ENCODE measurements at regions not wholly inside any gene's neighbourhood (a gene's known extent, or its start where the extent isn't known, plus 50 kb on each side); places are given as distances from the start of the nearest gene placed in this dataset.

- Histone ChIP-seq H3K27me3 (ENCODE audit: insufficient read depth, low read length) (no peaks in the 10 kb centered on the region), H3K79me1 (ENCODE audit: low read length) (no peaks in the 10 kb centered on the region), H2BK12ac (ENCODE audit: low read length) (no peak overlapping the region), H3K27ac (ENCODE audit: low read depth, low read length) (no peak overlapping the region), H3K4ac (ENCODE audit: low read depth, low read length) (no peak overlapping the region), H3K9me3 (ENCODE audit: insufficient read depth, low read depth, low read length) (no peaks in the 10 kb centered on the region), H3K9ac (ENCODE audit: low read length) (no peak overlapping the region), H4K91ac (ENCODE audit: low read depth, low read length) (no peak overlapping the region), H2AFZ (ENCODE audit: insufficient read depth, low read length, poor library complexity) (no peak overlapping the region), H2AK5ac (ENCODE audit: low read length) (no peak overlapping the region), H3K79me2 (ENCODE audit: control insufficient read depth, insufficient read depth, low read length, poor library complexity) (no peaks in the 10 kb centered on the region), H2BK120ac (ENCODE audit: insufficient read depth, low read length, poor library complexity) (no peak overlapping the region), H3K18ac (ENCODE audit: low read length) (no peak overlapping the region), H3K36me3 (ENCODE audit: control insufficient read depth in 1 of 2, insufficient read depth in 2 of 2, low read length in 2 of 2) (no peaks in the 10 kb centered on the region), H4K8ac (ENCODE audit: low read depth, low read length) (no peak overlapping the region), H3K4me2 (ENCODE audit: low read length) (no peak overlapping the region), H3K4me1 (ENCODE audit: control insufficient read depth in 1 of 2, insufficient read depth in 2 of 2, low read length in 2 of 2) (no peaks in the 10 kb centered on the region), H4K12ac (ENCODE audit: low read depth, low read length) (no peak overlapping the region), H2BK5ac (ENCODE audit: low read depth, low read length, poor library complexity) (no peak overlapping the region), H3K4me3 (ENCODE audit: low read depth, low read length) (no peak overlapping the region), H3K23ac (ENCODE audit: low read length) (no peak overlapping the region), H3K14ac (ENCODE audit: low read length) (no peak overlapping the region)
- no peak for DNase-seq
- no CpG with 5 or more reads among the region's 3 CpGs for WGBS (ENCODE audit: extremely low coverage, insufficient coverage, insufficient read length)
Observed at GRCh38 chr10:105502058-105502457, 861.0 kb downstream of the SORCS3 start.

GRCh38 chr10:105494944-105495343 lies 853.9 kb downstream of the SORCS3 start:
- no CpG with 5 or more reads among the region's 4 CpGs for WGBS (ENCODE audit: extremely low coverage, insufficient coverage, insufficient read length)
- no peak overlapping the region for H2AK5ac ChIP-seq (ENCODE audit: low read length)
- H3K14ac ChIP-seq (ENCODE audit: low read length) = no peak overlapping the region
- H3K4me1 ChIP-seq (ENCODE audit: control insufficient read depth in 1 of 2, insufficient read depth in 2 of 2, low read length in 2 of 2) = no peaks in the 10 kb centered on the region
- H3K27ac ChIP-seq (ENCODE audit: low read depth, low read length) = no peak overlapping the region
- no peak overlapping the region for H3K23ac ChIP-seq (ENCODE audit: low read length)
- no peak overlapping the region for H2BK5ac ChIP-seq (ENCODE audit: low read depth, low read length, poor library complexity)
- no peaks in the 10 kb centered on the region for H3K79me1 ChIP-seq (ENCODE audit: low read length)
- no peak overlapping the region for H3K4me3 ChIP-seq (ENCODE audit: low read depth, low read length)
- no peak overlapping the region for H4K91ac ChIP-seq (ENCODE audit: low read depth, low read length)
- H4K8ac ChIP-seq (ENCODE audit: low read depth, low read length) = no peak overlapping the region
- H3K9ac ChIP-seq (ENCODE audit: low read length) = no peak overlapping the region
- H3K4ac ChIP-seq (ENCODE audit: low read depth, low read length) = no peak overlapping the region
- no peaks in the 10 kb centered on the region for H3K36me3 ChIP-seq (ENCODE audit: control insufficient read depth in 1 of 2, insufficient read depth in 2 of 2, low read length in 2 of 2)
- no peak overlapping the region for H2BK12ac ChIP-seq (ENCODE audit: low read length)
- H3K9me3 ChIP-seq (ENCODE audit: insufficient read depth, low read depth, low read length) = no peaks in the 10 kb centered on the region
- no peak for DNase-seq
- H2BK120ac ChIP-seq (ENCODE audit: insufficient read depth, low read length, poor library complexity) = no peak overlapping the region
- H3K79me2 ChIP-seq (ENCODE audit: control insufficient read depth, insufficient read depth, low read length, poor library complexity) = no peaks in the 10 kb centered on the region
- H2AFZ ChIP-seq (ENCODE audit: insufficient read depth, low read length, poor library complexity) = no peak overlapping the region
- no peak overlapping the region for H3K4me2 ChIP-seq (ENCODE audit: low read length)
- no peak overlapping the region for H4K12ac ChIP-seq (ENCODE audit: low read depth, low read length)
- no peak overlapping the region for H3K18ac ChIP-seq (ENCODE audit: low read length)
- no peaks in the 10 kb centered on the region for H3K27me3 ChIP-seq (ENCODE audit: insufficient read depth, low read length)

GRCh38 chr10:105494303-105494702 lies 853.2 kb downstream of the SORCS3 start:
- no peak overlapping the region for H2BK120ac ChIP-seq (ENCODE audit: insufficient read depth, low read length, poor library complexity)
- no peak overlapping the region for H2AK5ac ChIP-seq (ENCODE audit: low read length)
- H3K4me3 ChIP-seq (ENCODE audit: low read depth, low read length) = no peak overlapping the region
- H2AFZ ChIP-seq (ENCODE audit: insufficient read depth, low read length, poor library complexity) = no peak overlapping the region
- no peak overlapping the region for H2BK12ac ChIP-seq (ENCODE audit: low read length)
- H3K27me3 ChIP-seq (ENCODE audit: insufficient read depth, low read length) = no peaks in the 10 kb centered on the region
- no CpG with 5 or more reads among the region's 2 CpGs for WGBS (ENCODE audit: extremely low coverage, insufficient coverage, insufficient read length)
- H4K91ac ChIP-seq (ENCODE audit: low read depth, low read length) = no peak overlapping the region
- H3K23ac ChIP-seq (ENCODE audit: low read length) = no peak overlapping the region
- H3K9me3 ChIP-seq (ENCODE audit: insufficient read depth, low read depth, low read length) = no peaks in the 10 kb centered on the region
- H2BK5ac ChIP-seq (ENCODE audit: low read depth, low read length, poor library complexity) = no peak overlapping the region
- no peak overlapping the region for H3K14ac ChIP-seq (ENCODE audit: low read length)
- H4K8ac ChIP-seq (ENCODE audit: low read depth, low read length) = no peak overlapping the region
- H3K79me2 ChIP-seq (ENCODE audit: control insufficient read depth, insufficient read depth, low read length, poor library complexity) = no peaks in the 10 kb centered on the region
- H3K9ac ChIP-seq (ENCODE audit: low read length) = no peak overlapping the region
- DNase-seq = no peak
- no peaks in the 10 kb centered on the region for H3K36me3 ChIP-seq (ENCODE audit: control insufficient read depth in 1 of 2, insufficient read depth in 2 of 2, low read length in 2 of 2)
- H3K27ac ChIP-seq (ENCODE audit: low read depth, low read length) = no peak overlapping the region
- no peak overlapping the region for H4K12ac ChIP-seq (ENCODE audit: low read depth, low read length)
- no peak overlapping the region for H3K4me2 ChIP-seq (ENCODE audit: low read length)
- no peak overlapping the region for H3K18ac ChIP-seq (ENCODE audit: low read length)
- no peaks in the 10 kb centered on the region for H3K4me1 ChIP-seq (ENCODE audit: control insufficient read depth in 1 of 2, insufficient read depth in 2 of 2, low read length in 2 of 2)
- no peaks in the 10 kb centered on the region for H3K79me1 ChIP-seq (ENCODE audit: low read length)
- H3K4ac ChIP-seq (ENCODE audit: low read depth, low read length) = no peak overlapping the region

- Histone ChIP-seq H4K91ac (ENCODE audit: low read depth, low read length) (no peak overlapping the region), H3K4me1 (ENCODE audit: control insufficient read depth in 1 of 2, insufficient read depth in 2 of 2, low read length in 2 of 2) (no peaks in the 10 kb centered on the region), H4K12ac (ENCODE audit: low read depth, low read length) (no peak overlapping the region), H2BK5ac (ENCODE audit: low read depth, low read length, poor library complexity) (no peak overlapping the region), H3K79me1 (ENCODE audit: low read length) (no peaks in the 10 kb centered on the region), H3K18ac (ENCODE audit: low read length) (no peak overlapping the region), H4K8ac (ENCODE audit: low read depth, low read length) (no peak overlapping the region), H2BK12ac (ENCODE audit: low read length) (no peak overlapping the region), H2BK120ac (ENCODE audit: insufficient read depth, low read length, poor library complexity) (no peak overlapping the region), H3K23ac (ENCODE audit: low read length) (no peak overlapping the region), H3K4ac (ENCODE audit: low read depth, low read length) (no peak overlapping the region), H3K9ac (ENCODE audit: low read length) (no peak overlapping the region), H3K27ac (ENCODE audit: low read depth, low read length) (no peak overlapping the region), H3K9me3 (ENCODE audit: insufficient read depth, low read depth, low read length) (no peaks in the 10 kb centered on the region), H3K79me2 (ENCODE audit: control insufficient read depth, insufficient read depth, low read length, poor library complexity) (no peaks in the 10 kb centered on the region), H3K14ac (ENCODE audit: low read length) (no peak overlapping the region), H3K4me2 (ENCODE audit: low read length) (no peak overlapping the region), H2AK5ac (ENCODE audit: low read length) (no peak overlapping the region), H3K36me3 (ENCODE audit: control insufficient read depth in 1 of 2, insufficient read depth in 2 of 2, low read length in 2 of 2) (no peaks in the 10 kb centered on the region), H3K27me3 (ENCODE audit: insufficient read depth, low read length) (no peaks in the 10 kb centered on the region), H2AFZ (ENCODE audit: insufficient read depth, low read length, poor library complexity) (no peak overlapping the region), H3K4me3 (ENCODE audit: low read depth, low read length) (no peak overlapping the region)
- WGBS (ENCODE audit: extremely low coverage, insufficient coverage, insufficient read length) = no CpG with 5 or more reads among the region's 4 CpGs
- DNase-seq = no peak
Observed at GRCh38 chr10:105473170-105473569, 832.1 kb downstream of the SORCS3 start.

All from trophoblast cell (in vitro differentiated cells and primary cell).